Kidney tubule cell (primary cell): ENCODE measurements at regions not wholly inside any gene's neighbourhood (a gene's known extent, or its start where the extent isn't known, plus 50 kb on each side); places are given as distances from the start of the nearest gene placed in this dataset.
"Not testable (repeated sequence)": the region's sequence is repeated elsewhere in the genome, so short reads cannot be mapped to it uniquely, and the experiment has no call there.

Experiments used
- DNase-seq: peaks from one replicate; pipeline ENCODE4 v3.0.0-alpha.2; 2018; ENCODE audit warnings: low spot score

DNA sequence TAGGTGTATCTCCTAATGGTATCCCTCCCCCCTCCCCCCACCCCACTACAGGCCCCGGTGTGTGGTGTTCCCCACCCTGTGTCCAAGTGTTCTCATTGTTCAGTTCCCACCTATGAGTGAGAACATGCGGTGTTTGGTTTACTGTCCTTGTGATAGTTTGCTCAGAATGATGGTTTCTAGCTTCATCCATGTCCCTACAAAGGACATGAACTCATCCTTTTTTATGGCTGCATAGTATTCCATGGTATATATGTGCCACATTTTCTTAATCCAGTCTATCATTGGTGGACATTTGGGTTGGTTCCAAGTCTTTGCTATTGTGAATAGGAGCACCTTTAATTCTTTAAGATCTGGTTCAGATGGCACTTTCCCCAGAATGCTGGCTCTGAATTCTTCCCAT, 58.5 kb upstream of the PTGFRN start:
- DNase-seq: not testable (repeated sequence)

GRCh38 chr1:116851846-116852245, 57.9 kb upstream of the PTGFRN start:
- DNase-seq: no peak

DNA sequence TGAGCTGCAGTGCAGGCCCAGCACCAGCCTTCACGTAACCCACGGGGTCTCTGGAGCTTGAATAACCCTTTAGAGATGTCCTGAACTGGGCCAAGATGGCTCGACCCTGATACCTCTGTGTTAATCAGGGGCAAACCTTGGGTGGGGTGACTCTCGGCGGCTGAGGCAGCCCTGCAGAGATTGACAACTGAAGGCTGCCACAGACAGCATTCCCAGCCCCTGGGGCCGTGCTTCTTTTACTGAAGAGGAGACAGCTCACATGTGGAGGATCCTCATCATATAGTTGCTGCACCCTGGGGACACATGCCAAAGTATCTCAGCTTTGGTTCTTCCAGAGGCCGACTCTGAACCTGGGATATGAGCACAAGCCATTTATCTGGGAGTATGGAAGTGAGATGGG, 57.3 kb upstream of the PTGFRN start:
- DNase-seq: no peak

- peak; percentile 75 for DNase-seq
Measured at GRCh38 chr1:116852910-116853309, 56.8 kb upstream of the PTGFRN start.

- peak; percentile 95 for DNase-seq
Measured at GRCh38 chr1:116853680-116854402, 55.9 kb upstream of the PTGFRN start.

DNA sequence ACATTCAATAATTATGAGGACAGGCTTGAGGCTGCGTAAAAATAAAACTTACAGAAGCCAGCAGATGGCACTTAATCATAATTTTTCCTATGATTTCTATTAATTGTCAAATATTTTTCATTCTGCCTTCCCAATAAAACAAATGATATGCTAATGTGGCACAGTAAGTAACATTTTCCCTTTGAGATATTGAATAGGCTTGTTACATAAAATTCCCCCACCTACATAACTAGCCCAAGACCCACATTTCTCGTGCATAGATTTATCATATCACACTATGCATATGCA, 55.4 kb upstream of the PTGFRN start:
- DNase-seq: no peak

DNA sequence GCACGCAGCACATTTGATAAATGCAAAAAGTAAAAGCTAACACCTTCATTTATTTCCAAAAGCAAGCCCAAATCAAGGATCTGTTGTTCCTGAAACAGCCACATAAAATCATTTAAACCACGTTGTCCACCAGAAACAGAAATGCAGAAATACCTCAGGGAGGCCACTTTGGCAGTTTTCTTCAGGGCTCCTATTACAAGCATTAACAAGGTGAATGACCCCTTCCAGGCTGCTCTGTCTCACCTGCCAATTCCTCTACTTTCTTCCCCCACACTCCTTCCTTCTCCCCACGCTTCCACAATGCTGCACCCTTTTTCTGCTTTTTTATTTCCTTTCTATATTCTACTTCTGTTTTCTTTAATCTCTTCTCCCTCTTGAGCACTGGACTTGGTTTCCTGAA, 55.0 kb upstream of the PTGFRN start:
- DNase-seq: no peak

DNA sequence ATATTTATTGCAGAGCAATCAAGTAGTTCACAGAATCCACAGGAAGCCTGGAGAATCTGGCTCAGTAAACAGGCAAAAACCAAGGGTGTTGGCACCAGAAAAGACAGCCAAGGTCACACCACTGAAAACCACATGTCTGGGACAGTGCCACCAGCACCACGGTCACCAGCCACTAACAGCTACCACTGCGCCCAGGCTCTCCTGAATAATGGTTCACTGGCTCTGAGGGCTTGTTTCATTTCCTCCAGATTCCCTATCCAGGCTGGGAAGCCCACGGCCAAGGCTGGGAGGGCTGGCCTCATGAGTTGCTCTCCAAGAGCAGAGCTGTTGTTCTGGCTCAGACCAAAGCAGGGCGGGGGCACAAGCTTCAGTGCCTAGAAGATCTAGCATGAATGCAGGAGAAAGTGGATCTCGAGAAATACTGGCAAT, 54.5 kb upstream of the PTGFRN start:
- peak; percentile 39 for DNase-seq

DNA sequence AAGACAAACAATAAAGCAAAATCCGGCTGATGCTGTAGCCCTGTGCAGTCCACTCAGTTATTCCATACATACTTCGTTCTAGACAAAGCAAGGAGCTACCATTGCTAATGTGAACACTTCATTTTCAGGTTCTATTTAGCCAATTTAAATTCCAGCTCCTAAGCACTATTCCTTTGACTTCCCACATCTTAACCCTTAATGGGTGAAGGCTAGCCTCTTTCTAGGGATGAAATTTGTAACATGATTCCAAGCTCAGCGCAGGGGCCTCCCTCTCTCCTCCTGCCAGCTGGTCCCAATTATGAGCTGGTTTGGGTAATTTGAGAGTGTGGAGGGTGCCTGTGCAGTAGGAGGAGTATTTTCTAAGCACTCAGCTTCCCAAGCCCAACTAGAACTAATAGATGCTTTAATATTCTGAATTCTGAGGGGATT, 53.9 kb upstream of the PTGFRN start:
- no peak for DNase-seq

DNA sequence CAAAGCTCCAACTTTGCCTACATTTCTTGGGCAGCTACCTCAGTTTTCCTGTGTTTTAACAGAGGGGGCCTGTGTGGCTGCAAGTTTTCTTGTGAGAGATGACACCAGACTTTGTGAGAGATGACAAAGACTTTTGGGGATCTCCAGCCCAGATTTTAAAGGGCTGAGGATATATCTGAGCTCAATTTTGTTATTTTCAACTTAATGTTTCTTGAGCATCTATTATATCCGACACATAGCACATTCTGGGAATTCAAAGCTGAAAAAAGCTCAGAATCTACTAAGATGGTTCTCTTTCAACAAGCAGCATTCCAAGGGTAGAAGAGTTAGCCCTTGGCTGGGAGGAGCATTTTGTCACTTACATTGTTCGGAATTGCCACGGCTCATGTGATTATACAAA, 53.4 kb upstream of the PTGFRN start:
- no peak for DNase-seq

DNA sequence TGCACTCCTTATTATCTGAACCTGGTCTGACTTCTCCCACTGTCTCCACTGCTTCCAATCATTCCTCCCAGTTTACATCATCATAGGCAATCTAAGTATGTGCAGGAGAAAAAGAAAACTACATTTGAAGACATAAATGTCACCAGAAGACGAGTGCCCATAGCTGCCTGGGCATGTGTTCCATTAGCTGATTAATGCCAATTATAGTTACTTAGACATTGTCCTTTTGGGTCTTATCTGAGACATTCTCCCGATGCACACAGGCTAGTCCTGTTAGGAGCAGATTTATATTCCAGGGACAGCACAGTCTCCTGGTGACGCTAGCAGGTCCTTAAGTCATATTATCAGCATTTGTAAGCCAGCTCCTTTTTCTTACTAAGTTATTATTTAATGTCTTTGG, 52.6 kb upstream of the PTGFRN start:
- no peak for DNase-seq
